NCI-H2029 (cell line): ENCODE measurements at regions not wholly inside any gene's neighbourhood (a gene's known extent, or its start where the extent isn't known, plus 50 kb on each side); places are given as distances from the start of the nearest gene placed in this dataset.

Experiments used
- DNase-seq: peaks from one replicate; lab custom pipeline; 2025; lab: John Stamatoyannopoulos, UW

- DNase-seq, result no peak
Measured at GRCh38 chr4:63632858-63633257, 776.4 kb downstream of the TECRL start.

- peak; percentile 40 for DNase-seq
Measured at GRCh38 chr4:63620271-63620670, 789.0 kb downstream of the TECRL start.

- DNase-seq, result no peak
Measured at GRCh38 chr4:63619771-63620170, 789.5 kb downstream of the TECRL start.

- no peak for DNase-seq
Measured at GRCh38 chr4:63618883-63619718, 790.1 kb downstream of the TECRL start.

GRCh38 chr4:63607169-63607872, 801.9 kb downstream of the TECRL start:
- DNase-seq, result peak; percentile 15

- no peak for DNase-seq
Measured at GRCh38 chr4:63589796-63590195, 819.5 kb downstream of the TECRL start.

GRCh38 chr4:63583561-63583960, 825.7 kb downstream of the TECRL start:
- DNase-seq, result no peak

GRCh38 chr4:63583007-63583406, 826.2 kb downstream of the TECRL start:
- no peak for DNase-seq

- DNase-seq, result no peak
Measured at GRCh38 chr4:63580796-63581475, 828.3 kb downstream of the TECRL start.

- DNase-seq, result peak; percentile 1
Measured at GRCh38 chr4:63578383-63578782, 830.9 kb downstream of the TECRL start.

- no peak for DNase-seq
Measured at GRCh38 chr4:63566658-63567057, 842.6 kb downstream of the TECRL start.

GRCh38 chr4:63563288-63564014, 845.8 kb downstream of the TECRL start:
- no peak for DNase-seq

GRCh38 chr4:63558709-63559108, 850.5 kb downstream of the TECRL start:
- no peak for DNase-seq

GRCh38 chr4:63556332-63556731, 852.9 kb downstream of the TECRL start:
- no peak for DNase-seq

GRCh38 chr4:63553123-63553522, 856.1 kb downstream of the TECRL start:
- DNase-seq, result no peak

GRCh38 chr4:63541828-63542227, 867.4 kb downstream of the TECRL start:
- DNase-seq, result no peak

- DNase-seq, result no peak
Measured at GRCh38 chr4:63529581-63530337, 879.5 kb downstream of the TECRL start.

GRCh38 chr4:63528256-63528991, 880.8 kb downstream of the TECRL start:
- DNase-seq, result no peak

GRCh38 chr4:63526251-63526650, 883.0 kb downstream of the TECRL start:
- no peak for DNase-seq

GRCh38 chr4:63524764-63525163, 884.5 kb downstream of the TECRL start:
- DNase-seq, result no peak
